IMR-90 (cell line): ENCODE measurements at regions not wholly inside any gene's neighbourhood (a gene's known extent, or its start where the extent isn't known, plus 50 kb on each side); places are given as distances from the start of the nearest gene placed in this dataset.

Experiments used
- ATAC-seq: fragments of 200-7000 bp; cut with Tn5 transposase; 2 replicates; pipeline ENCODE4 v1.9.1; 2020; ENCODE audit warnings: low read depth, mild to moderate bottlenecking, moderate library complexity
- BruUV-seq: library from RNA; stranded (reverse); fragments of 400-500 nt; replicated peaks from 2 replicates; lab custom pipeline; 2021; lab: Mats Ljungman, UMichigan
- CTCF ChIA-PET: fragments of 300-600 bp; formaldehyde crosslinking; extraction: SDS; loops from one replicate; lab custom pipeline; 2021; ENCODE audit warnings: antibody characterized with exemption; lab: Yijun Ruan, JAX
- POLR2A ChIA-PET: fragments of 300-600 bp; sonication (Branson Sonifier 250); formaldehyde crosslinking; loops from one replicate; lab custom pipeline; 2022; ENCODE audit warnings: antibody characterized with exemption; ENCODE audit not compliant: unreplicated experiment; lab: Charles Lee
- DNase-seq: peaks from one replicate; pipeline ENCODE4 v3.0.0; 2013
- H2AFZ ChIP-seq: replicated peaks from 2 replicates; pipeline ENCODE3; 2013; ENCODE audit warnings: low read length, mild to moderate bottlenecking; ENCODE audit not compliant: poor library complexity
- H2AK5ac ChIP-seq: 2 replicates; pipeline ENCODE4 v1.6.1; 2013; ENCODE audit warnings: low read depth, low read length, inconsistent platforms
- H2AK9ac ChIP-seq: replicated peaks from 2 replicates; pipeline ENCODE3; 2013; ENCODE audit warnings: mild to moderate bottlenecking, low read depth, low read length, moderate library complexity; ENCODE audit not compliant: poor library complexity
- H2BK120ac ChIP-seq: 2 replicates; pipeline ENCODE4 v1.6.1; 2013; ENCODE audit warnings: low read depth, low read length, inconsistent platforms
- H2BK15ac ChIP-seq: 3 replicates; pipeline ENCODE4 v1.6.1; 2013; ENCODE audit warnings: low read depth, low read length, inconsistent platforms
- H2BK20ac ChIP-seq: 2 replicates; pipeline ENCODE4 v1.6.1; 2013; ENCODE audit warnings: low read depth, mild to moderate bottlenecking, inconsistent platforms, low read length, moderate library complexity
- H2BK5ac ChIP-seq: 2 replicates; pipeline ENCODE4 v1.6.1; 2013; ENCODE audit warnings: mild to moderate bottlenecking, low read depth, low read length, inconsistent platforms; ENCODE audit not compliant: poor library complexity, severe bottlenecking
- H3K14ac ChIP-seq: replicated peaks from 2 replicates; pipeline ENCODE4 v1.6.1; 2013; ENCODE audit warnings: low read depth, low read length, inconsistent platforms
- H3K18ac ChIP-seq: 2 replicates; pipeline ENCODE4 v1.6.1; 2013; ENCODE audit warnings: low read depth, low read length, control low read depth
- H3K23ac ChIP-seq: 2 replicates; pipeline ENCODE4 v1.6.1; 2013; ENCODE audit warnings: low read depth, low read length, inconsistent platforms
- H3K27ac ChIP-seq: 2 replicates; pipeline ENCODE4 v1.5.1; 2013; ENCODE audit warnings: mild to moderate bottlenecking, control low read depth, low read length; ENCODE audit not compliant: insufficient read depth
- H3K27me3 ChIP-seq: 2 replicates; pipeline ENCODE4 v1.6.1; 2013; ENCODE audit warnings: low read length; ENCODE audit not compliant: control insufficient read depth, insufficient read depth
- H3K36me3 ChIP-seq: 2 replicates; pipeline ENCODE4 v1.6.1; 2013; ENCODE audit warnings: low read length, mixed read lengths; ENCODE audit not compliant: control insufficient read depth, insufficient read depth
- H3K4ac ChIP-seq: 2 replicates; pipeline ENCODE4 v1.6.1; 2013; ENCODE audit warnings: low read depth, low read length, inconsistent platforms
- H3K4me1 ChIP-seq: 2 replicates; pipeline ENCODE4 v1.6.1; 2013; ENCODE audit warnings: low read length, mixed read lengths; ENCODE audit not compliant: control insufficient read depth, insufficient read depth
- H3K4me2 ChIP-seq: 2 replicates; pipeline ENCODE4 v1.6.1; 2013; ENCODE audit warnings: low read depth, mild to moderate bottlenecking, control low read depth, low read length, moderate library complexity
- H3K4me3 ChIP-seq: 2 replicates; pipeline ENCODE4 v1.5.1; 2013; ENCODE audit warnings: low read depth, mild to moderate bottlenecking, control low read depth, low read length, moderate library complexity; ENCODE audit not compliant: insufficient read depth
- H3K56ac ChIP-seq: 2 replicates; pipeline ENCODE4 v1.6.1; 2013; ENCODE audit warnings: low read length, inconsistent platforms; ENCODE audit not compliant: insufficient read depth; ENCODE audit errors: extremely low read depth
- H3K79me1 ChIP-seq, 2 experiments: 2 replicates each; pipeline ENCODE4 v1.6.1; 2013; ENCODE audit warnings: low read length in 2 of 2, inconsistent platforms in 1 of 2, low read depth in 1 of 2
- H3K9ac ChIP-seq: 2 replicates; pipeline ENCODE4 v1.6.1; 2013; ENCODE audit warnings: low read depth, low read length, control low read depth
- H3K9me1 ChIP-seq: 2 replicates; pipeline ENCODE4 v1.6.1; 2013; ENCODE audit warnings: low read length, inconsistent platforms; ENCODE audit not compliant: insufficient read depth
- H3K9me3 ChIP-seq: 2 replicates; pipeline ENCODE4 v1.6.1; 2013; ENCODE audit warnings: low read length; ENCODE audit not compliant: control insufficient read depth, insufficient read depth
- H4K20me1 ChIP-seq: 2 replicates; pipeline ENCODE4 v1.6.1; 2013; ENCODE audit warnings: low read length, inconsistent platforms; ENCODE audit not compliant: insufficient read depth
- H4K5ac ChIP-seq: 2 replicates; pipeline ENCODE4 v1.6.1; 2013; ENCODE audit warnings: mild to moderate bottlenecking, low read depth, low read length, control low read depth
- H4K8ac ChIP-seq, 2 experiments: 2 replicates each; pipeline ENCODE4 v1.6.1; 2013; ENCODE audit warnings: low read depth in 2 of 2, low read length in 2 of 2, control low read depth in 1 of 2, inconsistent platforms in 1 of 2
- H4K91ac ChIP-seq: 2 replicates; pipeline ENCODE4 v1.6.1; 2013; ENCODE audit warnings: low read depth, low read length, inconsistent platforms; ENCODE audit not compliant: insufficient read depth
- CEBPB ChIP-seq: IDR thresholded peaks from 2 replicates; pipeline ENCODE4 v1.6.1; 2012; ENCODE audit warnings: low read depth, low read length, improper control_type of control experiment
- CHD1 ChIP-seq: IDR thresholded peaks from 2 replicates; pipeline ENCODE4 v1.6.1; 2012; ENCODE audit warnings: low read depth, low read length, improper control_type of control experiment
- FOS ChIP-seq: fragments of 150-350 bp; IDR thresholded peaks from 2 replicates; pipeline ENCODE4 v1.6.1; 2016; ENCODE audit warnings: low read depth, low read length
- MAZ ChIP-seq: IDR thresholded peaks from 2 replicates; pipeline ENCODE4 v1.6.1; 2012; ENCODE audit warnings: low read depth, mild to moderate bottlenecking, low read length, improper control_type of control experiment, moderate library complexity, borderline replicate concordance
- MXI1 ChIP-seq: IDR thresholded peaks from 2 replicates; pipeline ENCODE4 v1.6.1; 2012; ENCODE audit warnings: low read depth, mild to moderate bottlenecking, low read length, moderate library complexity, borderline replicate concordance
- NFE2L2 ChIP-seq: fragments of 150-350 bp; IDR thresholded peaks from 2 replicates; pipeline ENCODE4 v1.6.1; 2016; ENCODE audit warnings: low read depth, mild to moderate bottlenecking, low read length
- POLR2A ChIP-seq: IDR thresholded peaks from 2 replicates; pipeline ENCODE4 v1.6.1; 2012; ENCODE audit warnings: mild to moderate bottlenecking, low read depth, low read length
- RAD21 ChIP-seq: IDR thresholded peaks from 2 replicates; pipeline ENCODE4 v1.6.1; 2012; ENCODE audit warnings: low read length, improper control_type of control experiment
- RCOR1 ChIP-seq: IDR thresholded peaks from 2 replicates; pipeline ENCODE4 v1.6.1; 2012; ENCODE audit warnings: mild to moderate bottlenecking, low read length, improper control_type of control experiment; ENCODE audit not compliant: insufficient replicate concordance
- RFX5 ChIP-seq: IDR thresholded peaks from 2 replicates; pipeline ENCODE4 v1.8.0; 2012; ENCODE audit warnings: low read depth, mild to moderate bottlenecking, low read length, moderate library complexity
- SMC3 ChIP-seq: fragments of 150-350 bp; IDR thresholded peaks from 2 replicates; pipeline ENCODE4 v1.6.1; 2016; ENCODE audit warnings: low read depth, mild to moderate bottlenecking, antibody characterized with exemption, low read length, moderate library complexity
- WGBS, 2 experiments: methylation state at CpG; one replicate each; pipeline versions ENCODE4 v1.1.5 to v1.1.7; 2013; ENCODE audit warnings: missing lambda C conversion rate in 2 of 2; ENCODE audit not compliant: insufficient read length in 1 of 2; ENCODE audit errors: extremely low coverage in 2 of 2; 5-methylcytosine and 5-hydroxymethylcytosine counted together
- dilution Hi-C: fragments of 300-500 bp; cut with HindIII; formaldehyde crosslinking; loops from one replicate; pipeline ENCODE4 v1.14.3; 2018; ENCODE audit warnings: low sequenced_read_pairs; ENCODE audit not compliant: unreplicated experiment
- in situ Hi-C: fragments of 300-500 bp; cut with MboI; formaldehyde crosslinking; loops from 3 replicates; pipeline ENCODE4 v1.14.3; 2019; ENCODE audit warnings: low sequenced_read_pairs, inconsistent platforms, mixed read lengths
- intact Hi-C: fragments of 100-400 bp; cut with micrococcal nuclease; formaldehyde crosslinking; loops from 2 replicates; pipeline ENCODE4 v1.10.0; 2022
- TF ChIP-seq, protein P1 (sequence below): conservative IDR thresholded peaks from 2 replicates; pipeline ENCODE4 v1.5.1; 2012; ENCODE audit warnings: mild to moderate bottlenecking, low read depth, low read length, improper control_type of control experiment
- TF ChIP-seq, protein P2 (sequence below): fragments of 150-350 bp; IDR thresholded peaks from 2 replicates; pipeline ENCODE4 v1.6.1; 2017; ENCODE audit warnings: mild to moderate bottlenecking, antibody characterized with exemption, low read length, low read depth

DNA sequence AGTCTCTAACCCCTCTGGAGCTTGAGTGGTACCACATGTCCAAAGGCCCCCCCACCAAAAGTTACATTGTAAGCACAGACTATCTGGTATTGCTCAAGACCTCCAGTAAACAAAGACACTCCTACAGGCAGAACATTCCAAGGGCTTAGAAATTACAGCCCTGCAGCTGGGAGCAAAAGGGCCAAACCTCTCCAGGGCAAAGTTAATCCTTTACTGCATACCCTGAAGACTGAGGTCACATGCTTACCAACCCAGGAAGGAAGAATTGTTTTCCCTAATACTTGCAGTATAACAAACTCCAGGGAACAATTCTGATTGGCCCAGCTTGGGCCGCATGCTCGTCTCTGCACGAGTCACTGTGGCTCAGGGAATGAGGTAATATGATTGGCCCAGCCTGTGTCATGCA lies 266.1 kb upstream of the NR2F2 start:
- no peak overlapping the region for H4K91ac ChIP-seq
- H2AK9ac ChIP-seq: no peak overlapping the region
- H4K20me1 ChIP-seq: no peaks in the 10 kb centered on the region
- no peak overlapping the region for H2AFZ ChIP-seq
- peak overlapping the region; percentile 50; the same call in 1 of the 2 replicates for H3K18ac ChIP-seq
- H3K56ac ChIP-seq: no peak overlapping the region
- no peak overlapping the region for H3K23ac ChIP-seq
- WGBS, 2 experiments: no CpG with 5 or more reads among the region's 3 CpGs
- peaks cover 2% of the 10 kb centered on the region for H3K4me1 ChIP-seq
- no peak overlapping the region for H2BK15ac ChIP-seq
- no peaks in the 10 kb centered on the region for H3K36me3 ChIP-seq
- H3K14ac ChIP-seq: no peak overlapping the region
- H3K27ac ChIP-seq: peak overlapping the region; percentile 20; the same call in 1 of the 2 replicates
- DNase-seq (peak; percentile 31), ATAC-seq (peak; percentile 86)
- H3K9me1 ChIP-seq: no peaks in the 10 kb centered on the region
- H2BK5ac ChIP-seq: no peak overlapping the region
- no peak overlapping the region for H4K5ac ChIP-seq
- no peak overlapping the region for H3K9ac ChIP-seq
- POLR2A ChIA-PET: no interaction called here
- no peak overlapping the region for H2BK20ac ChIP-seq
- H3K27me3 ChIP-seq: no peaks in the 10 kb centered on the region
- no peak overlapping the region for H3K4me3 ChIP-seq
- no peak overlapping the region for H2BK120ac ChIP-seq
- no peak overlapping the region for H4K8ac ChIP-seq
- no peak overlapping the region for H3K4me2 ChIP-seq
- TF ChIP-seq RAD21 (no peak), POLR2A (no peak), SMC3 (no peak), MXI1 (no peak), CEBPB (peak; percentile 59), FOS (no peak), NFE2L2 (no peak), RCOR1 (no peak), RFX5 (no peak), CHD1 (no peak), MAZ (no peak)
- TF ChIP-seq, protein P1, sequence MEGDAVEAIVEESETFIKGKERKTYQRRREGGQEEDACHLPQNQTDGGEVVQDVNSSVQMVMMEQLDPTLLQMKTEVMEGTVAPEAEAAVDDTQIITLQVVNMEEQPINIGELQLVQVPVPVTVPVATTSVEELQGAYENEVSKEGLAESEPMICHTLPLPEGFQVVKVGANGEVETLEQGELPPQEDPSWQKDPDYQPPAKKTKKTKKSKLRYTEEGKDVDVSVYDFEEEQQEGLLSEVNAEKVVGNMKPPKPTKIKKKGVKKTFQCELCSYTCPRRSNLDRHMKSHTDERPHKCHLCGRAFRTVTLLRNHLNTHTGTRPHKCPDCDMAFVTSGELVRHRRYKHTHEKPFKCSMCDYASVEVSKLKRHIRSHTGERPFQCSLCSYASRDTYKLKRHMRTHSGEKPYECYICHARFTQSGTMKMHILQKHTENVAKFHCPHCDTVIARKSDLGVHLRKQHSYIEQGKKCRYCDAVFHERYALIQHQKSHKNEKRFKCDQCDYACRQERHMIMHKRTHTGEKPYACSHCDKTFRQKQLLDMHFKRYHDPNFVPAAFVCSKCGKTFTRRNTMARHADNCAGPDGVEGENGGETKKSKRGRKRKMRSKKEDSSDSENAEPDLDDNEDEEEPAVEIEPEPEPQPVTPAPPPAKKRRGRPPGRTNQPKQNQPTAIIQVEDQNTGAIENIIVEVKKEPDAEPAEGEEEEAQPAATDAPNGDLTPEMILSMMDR: no peak
- TF ChIP-seq, protein P2, sequence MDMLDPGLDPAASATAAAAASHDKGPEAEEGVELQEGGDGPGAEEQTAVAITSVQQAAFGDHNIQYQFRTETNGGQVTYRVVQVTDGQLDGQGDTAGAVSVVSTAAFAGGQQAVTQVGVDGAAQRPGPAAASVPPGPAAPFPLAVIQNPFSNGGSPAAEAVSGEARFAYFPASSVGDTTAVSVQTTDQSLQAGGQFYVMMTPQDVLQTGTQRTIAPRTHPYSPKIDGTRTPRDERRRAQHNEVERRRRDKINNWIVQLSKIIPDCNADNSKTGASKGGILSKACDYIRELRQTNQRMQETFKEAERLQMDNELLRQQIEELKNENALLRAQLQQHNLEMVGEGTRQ: peak; percentile 38; the same call in 1 of the 2 replicates
- no peaks in the 10 kb centered on the region for H3K79me1 ChIP-seq
- in situ Hi-C loops (no loop called here), dilution Hi-C loops (no loop called here), intact Hi-C loops (no loop called here)
- H3K9me3 ChIP-seq: peaks cover 2% of the 10 kb centered on the region; the same call in 1 of the 2 replicates
- no TSS peak for BruUV-seq
- H3K4ac ChIP-seq: no peak overlapping the region
- CTCF ChIA-PET: interaction anchor here (0.6 kb wide), 1 partner anchor 209 kb away, joined by 9 read pairs; no protein-coding TSS in a partner anchor
- H2AK5ac ChIP-seq: no peak overlapping the region
